MM.1S (cell line): ENCODE measurements at regions not wholly inside any gene's neighbourhood (a gene's known extent, or its start where the extent isn't known, plus 50 kb on each side); places are given as distances from the start of the nearest gene placed in this dataset.

ENCODE experiments used
- DNase-seq: peaks from one replicate; pipeline ENCODE4 v3.0.0-alpha.2; 2015
- H2AFZ ChIP-seq: fragments of 300-600 bp; sonication (generic); 2 replicates; pipeline ENCODE4 v1.6.0; 2016; ENCODE audit warnings: antibody characterized with exemption, low read length
- H3F3A ChIP-seq: fragments of 300-600 bp; sonication (generic); 2 replicates; pipeline ENCODE4 v1.6.1; 2016; ENCODE audit warnings: mild to moderate bottlenecking, antibody characterized with exemption, low read length, moderate library complexity, mixed read lengths; ENCODE audit not compliant: insufficient read depth
- H3K27ac ChIP-seq: fragments of 300-600 bp; sonication (generic); 2 replicates; pipeline ENCODE4 v1.5.1; 2016; ENCODE audit warnings: mild to moderate bottlenecking, low read length
- H3K27me3 ChIP-seq: fragments of 300-600 bp; sonication (generic); replicated peaks from 2 replicates; pipeline ENCODE4 v1.6.0; 2016; ENCODE audit warnings: low read length; ENCODE audit not compliant: insufficient read depth
- H3K36me3 ChIP-seq: fragments of 300-600 bp; sonication (generic); replicated peaks from 2 replicates; pipeline ENCODE4 v1.6.1; 2016; ENCODE audit warnings: mild to moderate bottlenecking, low read length, mixed read lengths; ENCODE audit not compliant: insufficient read depth
- H3K4me1 ChIP-seq: fragments of 300-600 bp; sonication (generic); 2 replicates; pipeline ENCODE4 v1.6.1; 2016; ENCODE audit warnings: low read length, mixed read lengths
- H3K4me2 ChIP-seq: fragments of 300-600 bp; sonication (generic); 2 replicates; pipeline ENCODE4 v1.6.0; 2016; ENCODE audit warnings: low read depth, low read length
- H3K4me3 ChIP-seq: fragments of 300-600 bp; sonication (generic); 2 replicates; pipeline ENCODE4 v1.5.1; 2016; ENCODE audit warnings: low read length, mixed read lengths
- H3K79me2 ChIP-seq: fragments of 300-600 bp; sonication (generic); 2 replicates; pipeline ENCODE4 v1.6.1; 2016; ENCODE audit warnings: mixed run types, low read length, mixed read lengths
- H3K9ac ChIP-seq: fragments of 300-600 bp; sonication (generic); 2 replicates; pipeline ENCODE4 v1.6.1; 2016; ENCODE audit warnings: low read length, mixed read lengths
- H3K9me2 ChIP-seq: fragments of 300-600 bp; sonication (generic); replicated peaks from 2 replicates; pipeline ENCODE4 v1.6.1; 2016; ENCODE audit warnings: mild to moderate bottlenecking, low read length, mixed read lengths; ENCODE audit not compliant: insufficient read depth
- H3K9me3 ChIP-seq: fragments of 300-600 bp; sonication (generic); replicated peaks from 2 replicates; pipeline ENCODE4 v1.6.1; 2016; ENCODE audit warnings: mild to moderate bottlenecking, low read length, mixed read lengths; ENCODE audit not compliant: insufficient read depth
- H4K20me1 ChIP-seq: fragments of 300-600 bp; sonication (generic); 2 replicates; pipeline ENCODE4 v1.6.1; 2016; ENCODE audit warnings: mild to moderate bottlenecking, low read length, moderate library complexity, mixed read lengths; ENCODE audit not compliant: insufficient read depth
- CTCF ChIP-seq: fragments of 300-600 bp; sonication (generic); IDR thresholded peaks from 2 replicates; pipeline ENCODE4 v1.5.1; 2016; ENCODE audit warnings: antibody characterized with exemption, low read length, mixed read lengths
- EZH2 ChIP-seq: fragments of 300-600 bp; sonication (generic); optimal IDR thresholded peaks from 2 replicates; pipeline ENCODE3; 2017; ENCODE audit warnings: low read depth, mild to moderate bottlenecking, antibody characterized with exemption, low read length, mixed read lengths
- EZH2phosphoT487 ChIP-seq: fragments of 300-600 bp; sonication (generic); IDR thresholded peaks from 2 replicates; pipeline ENCODE4 v1.6.1; 2018; ENCODE audit warnings: antibody characterized with exemption, low read length

GRCh38 chr12:102722147-102722546, 194.9 kb downstream of the PAH start:
- Histone ChIP-seq H3K4me3 (no peak overlapping the region), H3K27ac (no peak overlapping the region), H3K9me3 (no peaks in the 10 kb centered on the region), H3K4me2 (no peak overlapping the region), H3K9me2 (no peaks in the 10 kb centered on the region), H3K79me2 (no peaks in the 10 kb centered on the region), H4K20me1 (no peaks in the 10 kb centered on the region), H2AFZ (no peak overlapping the region), H3K4me1 (no peaks in the 10 kb centered on the region), H3F3A (no peaks in the 10 kb centered on the region), H3K9ac (no peak overlapping the region), H3K36me3 (no peaks in the 10 kb centered on the region), H3K27me3 (no peaks in the 10 kb centered on the region)
- no peak for DNase-seq
- no peak for TF ChIP-seq CTCF
- no peak for TF ChIP-seq EZH2
- no peak for TF ChIP-seq EZH2phosphoT487

GRCh38 chr12:102708108-102708507, 208.9 kb downstream of the PAH start:
- TF ChIP-seq CTCF: no peak
- TF ChIP-seq EZH2: no peak
- H3K9ac ChIP-seq: no peak overlapping the region
- H3K4me1 ChIP-seq: no peaks in the 10 kb centered on the region
- H3K4me3 ChIP-seq: no peak overlapping the region
- H3K9me2 ChIP-seq: no peaks in the 10 kb centered on the region
- H3K9me3 ChIP-seq: no peaks in the 10 kb centered on the region
- H3K79me2 ChIP-seq: no peaks in the 10 kb centered on the region
- H3K36me3 ChIP-seq: no peaks in the 10 kb centered on the region
- H3K27me3 ChIP-seq: no peaks in the 10 kb centered on the region
- H3K27ac ChIP-seq: no peak overlapping the region
- no peaks in the 10 kb centered on the region for H3F3A ChIP-seq
- no peak overlapping the region for H3K4me2 ChIP-seq
- H4K20me1 ChIP-seq: no peaks in the 10 kb centered on the region
- DNase-seq: no peak
- no peak overlapping the region for H2AFZ ChIP-seq

- H3F3A ChIP-seq: no peaks in the 10 kb centered on the region
- H3K9me3 ChIP-seq: no peaks in the 10 kb centered on the region
- H3K9me2 ChIP-seq: no peaks in the 10 kb centered on the region
- no peaks in the 10 kb centered on the region for H4K20me1 ChIP-seq
- H3K4me2 ChIP-seq: no peak overlapping the region
- H3K27me3 ChIP-seq: no peaks in the 10 kb centered on the region
- H2AFZ ChIP-seq: no peak overlapping the region
- H3K79me2 ChIP-seq: no peaks in the 10 kb centered on the region
- TF ChIP-seq EZH2 (no peak), CTCF (peak; percentile 82)
- H3K36me3 ChIP-seq: no peaks in the 10 kb centered on the region
- no peak overlapping the region for H3K27ac ChIP-seq
- no peak overlapping the region for H3K4me3 ChIP-seq
- no peaks in the 10 kb centered on the region for H3K4me1 ChIP-seq
- H3K9ac ChIP-seq: no peak overlapping the region
- peak; percentile 69 for DNase-seq
Observed at GRCh38 chr12:102702447-102703114, 214.5 kb downstream of the PAH start.
